CD8-positive, alpha-beta memory T cell (primary cell): ENCODE measurements at regions not wholly inside any gene's neighbourhood (a gene's known extent, or its start where the extent isn't known, plus 50 kb on each side); places are given as distances from the start of the nearest gene placed in this dataset.
"Not testable (repeated sequence)": the region's sequence is repeated elsewhere in the genome, so short reads cannot be mapped to it uniquely, and the experiment has no call there.

ENCODE experiments used
- CTCF ChIA-PET: fragments of 350-600 bp; sonication (Branson Sonifier 250); formaldehyde crosslinking; loops from one replicate; lab custom pipeline; 2021; ENCODE audit warnings: antibody characterized with exemption; lab: Charles Lee
- POLR2A ChIA-PET: fragments of 350-600 bp; sonication (Branson Sonifier 250); formaldehyde crosslinking; loops from one replicate; lab custom pipeline; 2021; ENCODE audit warnings: antibody characterized with exemption; lab: Charles Lee
- DNase-seq, 5 donors: peaks; one replicate each; pipeline versions ENCODE4 v3.0.0 to v3.0.0-alpha.2; 2020 to 2022; ENCODE audit warnings: mixed read lengths in 1 of 5
- H3K27ac ChIP-seq: one replicate; pipeline ENCODE4 v1.7.0; 2013; ENCODE audit warnings: low read depth, mild to moderate bottlenecking, low read length, moderate library complexity
- H3K27me3 ChIP-seq: 2 replicates; pipeline ENCODE4 v1.7.0; 2013; ENCODE audit warnings: low read length, mild to moderate bottlenecking; ENCODE audit not compliant: insufficient read depth, poor library complexity, severe bottlenecking
- H3K36me3 ChIP-seq: 2 replicates; pipeline ENCODE4 v1.7.0; 2013; ENCODE audit warnings: mild to moderate bottlenecking, low read length, moderate library complexity; ENCODE audit not compliant: insufficient read depth
- H3K4me1 ChIP-seq: 2 replicates; pipeline ENCODE4 v1.7.0; 2013; ENCODE audit warnings: mild to moderate bottlenecking, low read length, moderate library complexity; ENCODE audit not compliant: insufficient read depth
- H3K4me3 ChIP-seq: 2 replicates; pipeline ENCODE4 v1.7.0; 2013; ENCODE audit warnings: mild to moderate bottlenecking, low read length
- H3K9me3 ChIP-seq: 2 replicates; pipeline ENCODE4 v1.7.0; 2013; ENCODE audit warnings: mild to moderate bottlenecking, low read length
- H3K27ac Mint-ChIP-seq, 8 donors: one replicate each; pipeline ENCODE4 v1.8.0; 2020 to 2021; ENCODE audit warnings: mixed read lengths in 8 of 8, mild to moderate bottlenecking in 6 of 8, inconsistent platforms in 3 of 8, moderate library complexity in 3 of 8
- H3K27me3 Mint-ChIP-seq, 2 donors: one replicate each; pipeline ENCODE4 v1.8.0; 2020 to 2021; ENCODE audit warnings: mixed read lengths in 2 of 2, mild to moderate bottlenecking in 1 of 2, moderate library complexity in 1 of 2
- H3K36me3 Mint-ChIP-seq, 3 donors: one replicate each; pipeline ENCODE4 v1.8.0; 2020 to 2021; ENCODE audit warnings: mixed read lengths in 3 of 3, inconsistent platforms in 1 of 3, mild to moderate bottlenecking in 1 of 3
- H3K4me1 Mint-ChIP-seq, 3 donors: one replicate each; pipeline ENCODE4 v1.8.0; 2020 to 2021; ENCODE audit warnings: mixed read lengths in 3 of 3, inconsistent platforms in 1 of 3, mild to moderate bottlenecking in 1 of 3
- H3K4me3 Mint-ChIP-seq, 7 donors: one replicate each; pipeline ENCODE4 v1.8.0; 2020 to 2021; ENCODE audit warnings: mixed read lengths in 7 of 7, mild to moderate bottlenecking in 6 of 7, moderate library complexity in 4 of 7, inconsistent platforms in 2 of 7
- H3K9me3 Mint-ChIP-seq, 5 donors: one replicate each; pipeline ENCODE4 v1.8.0; 2020 to 2022; ENCODE audit warnings: mixed read lengths in 5 of 5, mild to moderate bottlenecking in 3 of 5, moderate library complexity in 2 of 5, inconsistent platforms in 1 of 5

- H3K27ac ChIP-seq: no peak overlapping the region
- H3K9me3 ChIP-seq: no peaks in the 10 kb centered on the region
- Mint-ChIP-seq H3K9me3 (no peaks in the 10 kb centered on the region), H3K36me3 (no peaks in the 10 kb centered on the region), H3K27me3 (peaks cover 0 to 2% of the 10 kb centered on the region in 2 donors), H3K4me3 (no peak overlapping the region), H3K27ac (no peak overlapping the region), H3K4me1 (no peaks in the 10 kb centered on the region)
- H3K27me3 ChIP-seq: no peaks in the 10 kb centered on the region
- no peaks in the 10 kb centered on the region for H3K4me1 ChIP-seq
- no peaks in the 10 kb centered on the region for H3K36me3 ChIP-seq
- DNase-seq: no peak
- ChIA-PET CTCF (no interaction called here), POLR2A (no interaction called here)
- H3K4me3 ChIP-seq: no peak overlapping the region
Observed at GRCh38 chr11:82183346-82183745, 550.3 kb downstream of the FAM181B start.

GRCh38 chr11:82182697-82183096 is 551.0 kb downstream of the FAM181B start:
- H3K4me3 ChIP-seq, DNase-seq, POLR2A ChIA-PET: not testable (repeated sequence)

GRCh38 chr11:82181796-82182195 is 551.9 kb downstream of the FAM181B start:
- H3K27ac ChIP-seq, H3K4me1 ChIP-seq, POLR2A ChIA-PET, H3K9me3 Mint-ChIP-seq, H3K4me3 Mint-ChIP-seq, H3K27me3 Mint-ChIP-seq, H3K4me1 Mint-ChIP-seq, H3K27ac Mint-ChIP-seq, H3K36me3 ChIP-seq, H3K4me3 ChIP-seq, DNase-seq, H3K27me3 ChIP-seq, H3K36me3 Mint-ChIP-seq, H3K9me3 ChIP-seq, CTCF ChIA-PET: not testable (repeated sequence)

More at GRCh38 chr11:82182697-82183096, 551.0 kb downstream of the FAM181B start:
- H3K27ac ChIP-seq, H3K36me3 ChIP-seq, H3K4me3 Mint-ChIP-seq, H3K9me3 Mint-ChIP-seq, CTCF ChIA-PET, H3K27me3 Mint-ChIP-seq, H3K9me3 ChIP-seq, H3K27me3 ChIP-seq, H3K4me1 Mint-ChIP-seq, H3K4me1 ChIP-seq, H3K36me3 Mint-ChIP-seq, H3K27ac Mint-ChIP-seq: not testable (repeated sequence)

GRCh38 chr11:82176945-82177344 is 556.7 kb downstream of the FAM181B start:
- Mint-ChIP-seq H3K27ac (no peak overlapping the region), H3K4me3 (no peak overlapping the region), H3K36me3 (no peaks in the 10 kb centered on the region), H3K9me3 (no peaks in the 10 kb centered on the region), H3K27me3 (no peaks in the 10 kb centered on the region), H3K4me1 (no peaks in the 10 kb centered on the region)
- no peak overlapping the region for H3K4me3 ChIP-seq
- H3K27ac ChIP-seq: no peak overlapping the region
- no peak for DNase-seq
- H3K9me3 ChIP-seq: no peaks in the 10 kb centered on the region
- CTCF ChIA-PET: no interaction called here
- POLR2A ChIA-PET: no interaction called here
- H3K36me3 ChIP-seq: no peaks in the 10 kb centered on the region
- H3K27me3 ChIP-seq: no peaks in the 10 kb centered on the region
- H3K4me1 ChIP-seq: no peaks in the 10 kb centered on the region

GRCh38 chr11:82176365-82176764 is 557.3 kb downstream of the FAM181B start:
- CTCF ChIA-PET: no interaction called here
- Mint-ChIP-seq H3K9me3 (no peaks in the 10 kb centered on the region), H3K4me1 (no peaks in the 10 kb centered on the region), H3K27ac (no peak overlapping the region), H3K27me3 (no peaks in the 10 kb centered on the region), H3K4me3 (no peak overlapping the region), H3K36me3 (no peaks in the 10 kb centered on the region)
- Histone ChIP-seq H3K27ac (no peak overlapping the region), H3K4me3 (no peak overlapping the region), H3K4me1 (no peaks in the 10 kb centered on the region), H3K27me3 (no peaks in the 10 kb centered on the region), H3K36me3 (no peaks in the 10 kb centered on the region), H3K9me3 (no peaks in the 10 kb centered on the region)
- no peak for DNase-seq
- POLR2A ChIA-PET: no interaction called here

GRCh38 chr11:82174610-82175009 is 559.1 kb downstream of the FAM181B start:
- no peaks in the 10 kb centered on the region for H3K27me3 ChIP-seq
- no peak for DNase-seq
- H3K4me3 ChIP-seq: no peak overlapping the region
- no peak overlapping the region for H3K27ac ChIP-seq
- Mint-ChIP-seq H3K27ac (no peak overlapping the region), H3K9me3 (peaks cover 0 to 3% (median 0%) of the 10 kb centered on the region in 5 donors), H3K27me3 (no peaks in the 10 kb centered on the region), H3K4me3 (no peak overlapping the region), H3K36me3 (no peaks in the 10 kb centered on the region), H3K4me1 (no peaks in the 10 kb centered on the region)
- ChIA-PET POLR2A (no interaction called here), CTCF (no interaction called here)
- no peaks in the 10 kb centered on the region for H3K4me1 ChIP-seq
- no peaks in the 10 kb centered on the region for H3K36me3 ChIP-seq
- no peaks in the 10 kb centered on the region for H3K9me3 ChIP-seq

GRCh38 chr11:82146789-82147188 is 586.9 kb downstream of the FAM181B start:
- Histone ChIP-seq H3K27ac (no peak overlapping the region), H3K9me3 (no peaks in the 10 kb centered on the region), H3K4me3 (no peak overlapping the region), H3K4me1 (no peaks in the 10 kb centered on the region), H3K36me3 (no peaks in the 10 kb centered on the region), H3K27me3 (no peaks in the 10 kb centered on the region)
- Mint-ChIP-seq H3K36me3 (no peaks in the 10 kb centered on the region), H3K9me3 (no peaks in the 10 kb centered on the region), H3K4me3 (no peak overlapping the region), H3K27me3 (no peaks in the 10 kb centered on the region), H3K4me1 (no peaks in the 10 kb centered on the region), H3K27ac (no peak overlapping the region)
- DNase-seq: no peak
- POLR2A ChIA-PET: no interaction called here
- CTCF ChIA-PET: no interaction called here

GRCh38 chr11:82118946-82119345 is 614.7 kb downstream of the FAM181B start:
- H3K27me3 Mint-ChIP-seq: peaks cover 3 to 15% of the 10 kb centered on the region in 2 donors
- H3K4me3 Mint-ChIP-seq: no peak overlapping the region
- no peak for DNase-seq
- H3K4me1 Mint-ChIP-seq: no peaks in the 10 kb centered on the region
- ChIA-PET CTCF (no interaction called here), POLR2A (no interaction called here)
- H3K4me3 ChIP-seq: no peak overlapping the region
- no peak overlapping the region for H3K27ac ChIP-seq
- peaks cover 0 to 2% (median 0%) of the 10 kb centered on the region in 5 donors for H3K9me3 Mint-ChIP-seq
- no peaks in the 10 kb centered on the region for H3K9me3 ChIP-seq
- H3K27ac Mint-ChIP-seq: no peak overlapping the region
- no peaks in the 10 kb centered on the region for H3K27me3 ChIP-seq
- no peaks in the 10 kb centered on the region for H3K36me3 ChIP-seq
- no peaks in the 10 kb centered on the region for H3K36me3 Mint-ChIP-seq
- no peaks in the 10 kb centered on the region for H3K4me1 ChIP-seq

GRCh38 chr11:82117362-82117761 is 616.3 kb downstream of the FAM181B start:
- no peaks in the 10 kb centered on the region for H3K9me3 ChIP-seq
- no peak overlapping the region for H3K4me3 Mint-ChIP-seq
- H3K36me3 ChIP-seq: no peaks in the 10 kb centered on the region
- H3K4me3 ChIP-seq: no peak overlapping the region
- no peaks in the 10 kb centered on the region for H3K27me3 ChIP-seq
- ChIA-PET POLR2A (no interaction called here), CTCF (no interaction called here)
- no peak overlapping the region for H3K27ac Mint-ChIP-seq
- no peaks in the 10 kb centered on the region for H3K4me1 Mint-ChIP-seq
- H3K27me3 Mint-ChIP-seq: peaks cover 3 to 15% of the 10 kb centered on the region in 2 donors
- no peaks in the 10 kb centered on the region for H3K4me1 ChIP-seq
- no peaks in the 10 kb centered on the region for H3K36me3 Mint-ChIP-seq
- no peak overlapping the region for H3K27ac ChIP-seq
- DNase-seq: no peak
- peaks cover 0 to 2% (median 0%) of the 10 kb centered on the region in 5 donors for H3K9me3 Mint-ChIP-seq
